PFSK-1 (cell line): ENCODE measurements at regions not wholly inside any gene's neighbourhood (a gene's known extent, or its start where the extent isn't known, plus 50 kb on each side); places are given as distances from the start of the nearest gene placed in this dataset.

Experiments used
- REST ChIP-seq, 2 experiments: IDR thresholded peaks; 2 replicates each; pipeline versions ENCODE4 v1.6.1 to v1.8.0; 2011 to 2012; ENCODE audit warnings: low read depth in 2 of 2, low read length in 2 of 2, control low read depth in 1 of 2, inconsistent platforms in 1 of 2, mild to moderate bottlenecking in 1 of 2, moderate library complexity in 1 of 2; ENCODE audit not compliant: insufficient read depth in 1 of 2
- SIN3A ChIP-seq: IDR thresholded peaks from 2 replicates; pipeline ENCODE4 v1.6.1; 2012; ENCODE audit warnings: mild to moderate bottlenecking, low read length, moderate library complexity, borderline replicate concordance; ENCODE audit not compliant: insufficient read depth
- TAF1 ChIP-seq: IDR thresholded peaks from 2 replicates; pipeline ENCODE4 v1.6.1; 2012; ENCODE audit warnings: low read length, control low read depth, borderline replicate concordance; ENCODE audit not compliant: insufficient read depth

- TF ChIP-seq REST (IDR thresholded peaks at IDR 0.05; ENCODE audit: insufficient read depth in 1 of 2, low read depth in 2 of 2, low read length in 2 of 2) (no peak), TAF1 (no peak), SIN3A (no peak)
These were observed 135.5 kb upstream of the BANK1 start for GRCh38 chr4:101655005-101655404.
